T-helper 2 cell (primary cell): ENCODE measurements at regions not wholly inside any gene's neighbourhood (a gene's known extent, or its start where the extent isn't known, plus 50 kb on each side); places are given as distances from the start of the nearest gene placed in this dataset.
"Not testable (repeated sequence)": the region's sequence is repeated elsewhere in the genome, so short reads cannot be mapped to it uniquely, and the experiment has no call there.

Experiments
- DNase-seq, 5 experiments: peaks; one replicate each; pipeline versions ENCODE4 v3.0.0 to v3.0.0-alpha.2; 2012 to 2022

DNA sequence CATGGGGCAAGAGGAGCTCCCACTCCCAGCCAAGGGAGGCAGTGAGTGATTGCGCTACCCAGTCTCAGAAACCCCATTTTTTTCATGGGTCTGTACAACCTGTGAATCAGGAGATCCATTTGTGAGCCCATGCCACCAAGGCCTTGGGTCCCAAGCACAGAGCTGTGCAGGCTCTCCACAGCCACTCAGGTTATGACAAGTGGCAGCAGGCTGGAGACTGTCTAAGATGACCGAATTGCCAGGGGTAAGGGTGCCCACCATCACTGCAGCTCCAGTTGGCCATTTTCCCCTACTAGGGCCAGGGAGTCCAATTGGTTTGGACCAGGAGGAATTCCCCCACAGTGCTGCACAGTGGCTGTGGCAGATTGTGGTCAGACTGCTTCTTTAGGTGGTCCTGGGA lies 407.5 kb upstream of the KLHL4 start:
- DNase-seq: no peak

DNA sequence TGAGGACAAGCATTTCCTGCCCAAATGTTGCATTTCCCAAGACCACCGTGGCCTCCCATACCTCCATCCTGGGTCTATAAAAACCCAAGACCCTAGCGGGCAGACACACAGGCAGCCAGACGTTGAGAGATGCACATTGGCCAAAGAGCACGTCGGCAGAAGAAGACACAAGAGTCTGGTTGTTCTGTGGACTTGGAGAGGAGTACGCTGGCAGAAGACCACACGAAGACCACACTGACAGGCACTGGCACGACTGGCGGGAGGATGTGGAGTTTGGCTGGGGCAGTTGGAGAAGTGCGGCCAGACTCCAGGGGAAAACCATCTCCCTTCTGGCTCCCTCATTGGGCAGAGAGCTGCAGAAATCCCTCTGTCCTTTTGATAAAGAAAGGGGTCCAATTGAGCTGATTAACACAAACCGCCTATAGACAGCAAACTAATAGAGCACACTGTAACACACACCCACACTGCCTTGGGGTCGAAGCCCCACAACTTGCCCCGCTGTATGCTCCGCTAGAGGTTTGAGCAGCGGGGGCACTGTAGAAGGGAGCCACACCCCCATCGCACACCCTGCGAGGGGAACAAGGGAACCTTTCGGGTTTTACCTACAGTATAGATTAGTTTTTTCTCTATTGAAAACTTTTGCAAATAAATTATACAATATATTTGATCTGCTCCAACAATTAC lies 376.7 kb upstream of the KLHL4 start:
- DNase-seq: no peak

DNA sequence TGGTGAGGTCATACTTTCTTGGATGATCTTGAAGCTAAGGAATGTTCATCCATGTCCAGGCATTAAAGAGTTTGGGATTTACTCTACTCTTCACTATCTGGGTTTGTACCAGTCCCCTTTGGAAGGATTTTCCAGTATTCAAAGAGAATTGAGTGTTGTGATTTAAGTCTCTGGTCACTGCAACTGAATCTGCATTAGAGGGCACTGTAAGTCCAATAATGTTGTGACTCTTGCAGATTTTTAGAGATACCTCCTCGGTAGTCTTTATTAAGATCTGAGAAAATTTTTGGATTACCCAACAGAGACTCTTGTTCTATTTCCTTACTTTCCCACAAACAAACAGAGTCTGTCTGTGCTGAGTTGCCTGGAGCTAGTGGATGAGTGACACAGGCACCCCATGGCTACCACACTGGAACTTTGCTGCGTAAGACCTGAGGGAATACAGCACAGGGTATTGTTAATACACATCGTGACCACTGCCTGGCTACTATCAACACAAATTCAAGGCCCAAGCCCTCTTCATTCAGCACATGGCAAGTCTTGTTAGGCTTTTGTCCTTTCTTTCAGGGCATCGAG lies 357.1 kb upstream of the KLHL4 start:
- no peak for DNase-seq

DNA sequence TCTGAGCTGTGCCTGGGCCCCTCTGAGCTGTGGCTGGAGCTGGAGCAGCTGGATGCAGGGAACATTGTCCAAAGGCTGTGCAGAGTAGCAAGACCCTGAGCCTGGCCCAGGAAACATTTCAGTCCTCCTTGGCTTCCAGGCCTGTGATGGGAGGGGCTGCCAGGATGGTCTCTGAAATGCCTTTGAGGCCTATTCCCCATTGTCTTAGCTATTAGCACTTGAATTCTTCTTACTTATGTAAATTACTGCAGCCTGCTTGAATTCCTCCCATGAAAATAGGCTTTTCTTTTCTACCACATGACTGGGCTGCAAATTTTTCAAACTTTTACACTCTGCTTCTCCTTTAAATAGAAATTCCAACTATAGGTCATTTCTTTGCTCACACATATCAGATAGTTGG lies 349.8 kb upstream of the KLHL4 start:
- no peak for DNase-seq

DNA sequence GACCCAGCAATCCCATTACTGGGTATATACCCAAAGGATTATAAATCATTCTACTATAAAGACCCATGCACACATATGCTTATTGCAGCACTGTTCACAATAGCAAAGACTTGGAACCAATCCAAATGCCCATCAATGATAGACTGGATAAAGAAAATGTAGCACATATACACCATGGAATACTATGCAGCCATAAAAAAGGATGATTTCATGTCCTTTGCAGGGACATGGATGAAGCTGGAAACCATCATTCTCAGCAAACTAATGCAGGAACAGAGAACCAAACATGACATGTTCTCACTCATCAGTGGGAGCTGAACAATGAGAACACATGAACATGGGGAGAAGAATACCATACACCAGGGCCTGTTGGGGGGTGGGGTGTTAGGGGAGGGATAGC lies 339.6 kb upstream of the KLHL4 start:
- DNase-seq: not testable (repeated sequence)
